BE2C (cell line): ENCODE measurements at regions not wholly inside any gene's neighbourhood (a gene's known extent, or its start where the extent isn't known, plus 50 kb on each side); places are given as distances from the start of the nearest gene placed in this dataset.

Experiments
- DNase-seq: peaks from one replicate; pipeline ENCODE4 v3.0.0-alpha.2; 2020
- H3K27me3 ChIP-seq: fragments of 250-450 bp; sonication (Bioruptor Pico); 2 replicates; pipeline ENCODE4 v1.5.1; 2020; ENCODE audit warnings: mild to moderate bottlenecking
- H3K36me3 ChIP-seq: fragments of 250-450 bp; sonication (Bioruptor Pico); 2 replicates; pipeline ENCODE4 v1.5.1; 2020; ENCODE audit warnings: mild to moderate bottlenecking
- H3K4me1 ChIP-seq: fragments of 250-450 bp; sonication (Bioruptor Pico); 2 replicates; pipeline ENCODE4 v1.5.1; 2020
- H3K4me3 ChIP-seq: 2 replicates; pipeline ENCODE4 v1.5.1; 2011; ENCODE audit warnings: low read depth, low read length
- H3K9me3 ChIP-seq: fragments of 250-450 bp; sonication (Bioruptor Pico); 2 replicates; pipeline ENCODE4 v1.5.1; 2020
- CTCF ChIP-seq: IDR thresholded peaks from 2 replicates; pipeline ENCODE4 v1.5.1; 2012; ENCODE audit warnings: mild to moderate bottlenecking, low read depth, low read length

GRCh38 chr7:132681951-132682350 is 105.7 kb upstream of the PLXNA4 start:
- no peak for TF ChIP-seq CTCF
- H3K36me3 ChIP-seq: no peaks in the 10 kb centered on the region
- no peak for DNase-seq
- no peak overlapping the region for H3K4me3 ChIP-seq
- peaks cover 19% of the 10 kb centered on the region for H3K4me1 ChIP-seq
- no peaks in the 10 kb centered on the region for H3K27me3 ChIP-seq
- no peaks in the 10 kb centered on the region; the same call in 1 of the 2 replicates for H3K9me3 ChIP-seq

GRCh38 chr7:132680590-132680989 is 104.3 kb upstream of the PLXNA4 start:
- Histone ChIP-seq H3K4me1 (peaks cover 18% of the 10 kb centered on the region), H3K9me3 (no peaks in the 10 kb centered on the region; the same call in 1 of the 2 replicates), H3K27me3 (no peaks in the 10 kb centered on the region), H3K4me3 (no peak overlapping the region), H3K36me3 (no peaks in the 10 kb centered on the region)
- no peak for TF ChIP-seq CTCF
- no peak for DNase-seq

GRCh38 chr7:132678656-132679055 is 102.4 kb upstream of the PLXNA4 start:
- Histone ChIP-seq H3K27me3 (no peaks in the 10 kb centered on the region), H3K4me3 (no peak overlapping the region), H3K36me3 (no peaks in the 10 kb centered on the region), H3K4me1 (no peaks in the 10 kb centered on the region), H3K9me3 (no peaks in the 10 kb centered on the region; the same call in 1 of the 2 replicates)
- DNase-seq: no peak
- TF ChIP-seq CTCF: no peak

GRCh38 chr7:132677918-132678317 is 101.6 kb upstream of the PLXNA4 start:
- DNase-seq: no peak
- Histone ChIP-seq H3K4me1 (no peaks in the 10 kb centered on the region), H3K27me3 (no peaks in the 10 kb centered on the region), H3K36me3 (no peaks in the 10 kb centered on the region), H3K9me3 (no peaks in the 10 kb centered on the region; the same call in 1 of the 2 replicates), H3K4me3 (no peak overlapping the region)
- no peak for TF ChIP-seq CTCF

- TF ChIP-seq CTCF: no peak
- Histone ChIP-seq H3K4me3 (no peak overlapping the region), H3K4me1 (no peaks in the 10 kb centered on the region), H3K27me3 (no peaks in the 10 kb centered on the region), H3K36me3 (no peaks in the 10 kb centered on the region), H3K9me3 (no peaks in the 10 kb centered on the region)
- DNase-seq: no peak
These were observed 96.1 kb upstream of the PLXNA4 start for GRCh38 chr7:132672200-132672990.

GRCh38 chr7:132666774-132667172 is 90.5 kb upstream of the PLXNA4 start:
- Histone ChIP-seq H3K9me3 (no peaks in the 10 kb centered on the region), H3K4me1 (no peaks in the 10 kb centered on the region), H3K4me3 (no peak overlapping the region), H3K27me3 (no peaks in the 10 kb centered on the region), H3K36me3 (no peaks in the 10 kb centered on the region)
- no peak for TF ChIP-seq CTCF
- DNase-seq: no peak
